ENCODE measurements at regions not wholly inside any gene's neighbourhood (a gene's known extent, or its start where the extent isn't known, plus 50 kb on each side); places are given as distances from the start of the nearest gene placed in this dataset.
"Not testable (repeated sequence)": the region's sequence is repeated elsewhere in the genome, so short reads cannot be mapped to it uniquely, and the experiment has no call there.

- Histone ChIP-seq H3K36me3 (no peaks in the 10 kb centered on the region), H3K27me3 (no peaks in the 10 kb centered on the region), H3K4me1 (no peaks in the 10 kb centered on the region), H3K27ac (replicated peaks in 1 of 4) (no peak overlapping the region), H3K9me3 (peaks cover 0 to 10% (median 4%) of the 10 kb centered on the region in 4 donors), H3K4me3 (no peak overlapping the region)
- no peak for DNase-seq (ENCODE audit: extremely low spot score)
- 75% methylated on average over 1 of the region's 4 CpGs for WGBS
- intact Hi-C loops (cut with DNase I): no loop called here
- TF ChIP-seq CTCF (IDR thresholded peaks at IDR 0.05) (no peak), POLR2A (IDR thresholded peaks at IDR 0.05; ENCODE audit: low read depth) (no peak), POLR2AphosphoS5 (IDR thresholded peaks at IDR 0.05) (no peak), EP300 (IDR thresholded peaks at IDR 0.05) (no peak)
These were observed 130.6 kb downstream of the NRN1 start for GRCh38 chr6:5876076-5876475.

- H3K4me3 ChIP-seq; H3K4me1 ChIP-seq; H3K27me3 ChIP-seq; intact Hi-C loops (cut with DNase I); DNase-seq (ENCODE audit: extremely low spot score); H3K36me3 ChIP-seq; H3K27ac ChIP-seq (replicated peaks in 1 of 4): not testable (repeated sequence)
- H3K9me3 ChIP-seq: peaks cover 0 to 17% (median 13%) of the 10 kb centered on the region in 4 donors
These were observed 132.7 kb downstream of the NRN1 start for GRCh38 chr6:5873976-5874375.

GRCh38 chr6:5871296-5871695 is 135.4 kb downstream of the NRN1 start:
- intact Hi-C loops (cut with DNase I): no loop called here
- no peak overlapping the region for H3K27ac ChIP-seq (replicated peaks in 1 of 4)
- no peaks in the 10 kb centered on the region for H3K27me3 ChIP-seq
- no peak overlapping the region for H3K4me3 ChIP-seq
- H3K36me3 ChIP-seq: no peaks in the 10 kb centered on the region
- 87% methylated on average over 4 of the region's 4 CpGs for WGBS
- no peak for TF ChIP-seq CTCF (IDR thresholded peaks at IDR 0.05)
- TF ChIP-seq POLR2A (IDR thresholded peaks at IDR 0.05; ENCODE audit: low read depth): no peak
- TF ChIP-seq POLR2AphosphoS5 (IDR thresholded peaks at IDR 0.05): no peak
- no peak for TF ChIP-seq EP300 (IDR thresholded peaks at IDR 0.05)
- peaks cover 0 to 7% (median under 1%) of the 10 kb centered on the region in 4 donors for H3K4me1 ChIP-seq
- DNase-seq (ENCODE audit: extremely low spot score): no peak
- H3K9me3 ChIP-seq: peaks cover 0 to 17% (median 13%) of the 10 kb centered on the region in 4 donors

- Histone ChIP-seq H3K4me1 (peaks cover 0 to 7% (median 2%) of the 10 kb centered on the region in 4 donors), H3K36me3 (no peaks in the 10 kb centered on the region), H3K27ac (replicated peaks in 1 of 4) (no peak overlapping the region), H3K4me3 (no peak overlapping the region), H3K27me3 (no peaks in the 10 kb centered on the region), H3K9me3 (peaks cover 0 to 23% (median 13%) of the 10 kb centered on the region in 4 donors)
- 91% methylated on average over 4 of the region's 4 CpGs for WGBS
- TF ChIP-seq POLR2AphosphoS5 (IDR thresholded peaks at IDR 0.05) (no peak), POLR2A (IDR thresholded peaks at IDR 0.05; ENCODE audit: low read depth) (no peak), CTCF (IDR thresholded peaks at IDR 0.05) (no peak), EP300 (IDR thresholded peaks at IDR 0.05) (no peak)
- DNase-seq (ENCODE audit: extremely low spot score): no peak
- intact Hi-C loops (cut with DNase I): loop anchor here (10.0 kb wide), 1 partner anchor 405 kb away; no protein-coding TSS in a partner anchor
These were observed 137.0 kb downstream of the NRN1 start for GRCh38 chr6:5869676-5870075.

- no peak for DNase-seq (ENCODE audit: extremely low spot score)
- Histone ChIP-seq H3K36me3 (no peaks in the 10 kb centered on the region), H3K9me3 (peaks cover 0 to 23% (median 13%) of the 10 kb centered on the region in 4 donors), H3K27ac (replicated peaks in 1 of 4) (no peak overlapping the region), H3K4me3 (no peak overlapping the region), H3K4me1 (peaks cover 0 to 7% (median 2%) of the 10 kb centered on the region in 4 donors), H3K27me3 (no peaks in the 10 kb centered on the region)
- intact Hi-C loops (cut with DNase I): loop anchor here (10.0 kb wide), 1 partner anchor 404 kb away; no protein-coding TSS in a partner anchor
- TF ChIP-seq POLR2A (IDR thresholded peaks at IDR 0.05; ENCODE audit: low read depth) (no peak), EP300 (IDR thresholded peaks at IDR 0.05) (no peak), POLR2AphosphoS5 (IDR thresholded peaks at IDR 0.05) (no peak), CTCF (IDR thresholded peaks at IDR 0.05) (no peak)
These were observed 137.5 kb downstream of the NRN1 start for GRCh38 chr6:5869261-5869660.
